ENCODE measurements at regions not wholly inside any gene's neighbourhood (a gene's known extent, or its start where the extent isn't known, plus 50 kb on each side); places are given as distances from the start of the nearest gene placed in this dataset.

DNA sequence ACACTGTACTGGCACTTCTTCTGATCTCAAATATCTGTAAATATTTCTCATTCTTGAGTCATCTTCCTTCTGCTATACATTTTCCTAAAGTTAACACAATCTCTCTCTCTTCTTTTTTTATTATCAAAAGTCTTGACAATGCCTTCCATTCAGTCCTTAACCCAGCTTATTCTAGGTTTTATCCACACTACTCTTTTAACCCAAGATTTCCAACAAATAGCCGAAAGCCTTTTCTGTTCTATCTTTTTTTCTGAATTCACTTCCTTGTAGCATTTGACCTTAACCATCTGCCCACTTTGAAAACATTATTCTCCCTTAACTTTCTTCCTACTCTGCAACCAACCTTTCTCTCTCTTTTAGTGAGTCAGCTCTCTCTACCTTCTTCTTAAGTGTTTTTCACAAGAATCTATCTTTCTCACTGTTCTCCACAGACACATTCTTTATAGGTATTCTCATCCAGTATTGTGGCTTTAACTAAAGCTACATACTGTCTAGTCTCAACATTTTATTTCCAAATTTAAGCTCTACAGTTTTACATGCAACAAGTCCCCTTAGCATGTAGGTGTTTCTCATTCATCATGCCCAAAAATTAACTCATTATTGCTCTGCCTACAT lies 915.6 kb downstream of the KCNMA1 start:
- Mint-ChIP-seq H3K4me3 (no peak overlapping the region), H3K27ac (no peak overlapping the region), H3K9me3 (peaks cover 4% of the 10 kb centered on the region), H3K27me3 (no peaks in the 10 kb centered on the region), H3K36me3 (ENCODE audit: low read depth) (no peaks in the 10 kb centered on the region), H3K4me1 (no peaks in the 10 kb centered on the region)
- no peak for DNase-seq
- intact Hi-C loops (cut with micrococcal nuclease) = no loop called here

DNA sequence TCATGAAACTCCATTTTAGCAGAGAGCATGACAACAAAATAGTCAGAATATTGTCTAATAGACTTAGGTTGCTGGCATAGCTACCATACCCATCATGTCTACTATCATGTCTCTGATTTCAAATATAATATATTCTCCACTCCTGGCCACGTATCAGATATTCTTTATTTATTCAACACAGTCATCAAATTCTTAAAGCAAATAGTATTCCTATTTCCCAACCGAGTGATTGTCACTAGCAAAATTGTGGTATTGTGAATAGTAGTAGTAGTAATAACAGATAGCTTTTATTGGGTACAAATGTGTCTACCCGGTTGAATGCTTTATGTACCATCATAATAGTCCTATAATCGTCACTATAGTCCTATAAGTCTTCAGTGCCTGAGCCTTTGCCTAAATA lies 918.6 kb downstream of the KCNMA1 start:
- H3K9me3 Mint-ChIP-seq = peaks cover 4% of the 10 kb centered on the region
- no peaks in the 10 kb centered on the region for H3K4me1 Mint-ChIP-seq
- no peak overlapping the region for H3K27ac Mint-ChIP-seq
- no peaks in the 10 kb centered on the region for H3K27me3 Mint-ChIP-seq
- no peak overlapping the region for H3K4me3 Mint-ChIP-seq
- DNase-seq = no peak
- intact Hi-C loops (cut with micrococcal nuclease) = no loop called here
- H3K36me3 Mint-ChIP-seq (ENCODE audit: low read depth) = no peaks in the 10 kb centered on the region

DNA sequence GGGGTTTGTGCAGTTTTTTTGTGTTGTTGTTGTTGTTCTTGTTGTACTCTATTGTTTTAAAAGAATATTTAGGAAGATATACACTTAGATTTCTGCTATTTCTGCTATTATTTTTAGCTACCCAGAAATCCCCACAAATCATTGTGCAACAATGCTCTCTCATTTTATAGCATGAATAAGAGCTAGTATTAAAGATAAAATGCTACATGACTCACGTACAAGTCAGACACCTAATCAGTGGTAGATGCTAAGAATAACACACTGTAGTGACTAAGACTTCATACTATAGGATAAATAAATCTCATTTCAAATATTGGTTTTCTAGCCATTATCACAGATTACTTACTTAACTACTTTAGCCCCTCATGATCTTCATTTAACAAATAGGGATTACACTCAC lies 920.5 kb downstream of the KCNMA1 start:
- DNase-seq = no peak
- intact Hi-C loops (cut with micrococcal nuclease) = no loop called here
- no peaks in the 10 kb centered on the region for H3K36me3 Mint-ChIP-seq (ENCODE audit: low read depth)
- no peaks in the 10 kb centered on the region for H3K4me1 Mint-ChIP-seq
- H3K27ac Mint-ChIP-seq = no peak overlapping the region
- peaks cover 4% of the 10 kb centered on the region for H3K9me3 Mint-ChIP-seq
- H3K4me3 Mint-ChIP-seq = no peak overlapping the region
- H3K27me3 Mint-ChIP-seq = no peaks in the 10 kb centered on the region

DNA sequence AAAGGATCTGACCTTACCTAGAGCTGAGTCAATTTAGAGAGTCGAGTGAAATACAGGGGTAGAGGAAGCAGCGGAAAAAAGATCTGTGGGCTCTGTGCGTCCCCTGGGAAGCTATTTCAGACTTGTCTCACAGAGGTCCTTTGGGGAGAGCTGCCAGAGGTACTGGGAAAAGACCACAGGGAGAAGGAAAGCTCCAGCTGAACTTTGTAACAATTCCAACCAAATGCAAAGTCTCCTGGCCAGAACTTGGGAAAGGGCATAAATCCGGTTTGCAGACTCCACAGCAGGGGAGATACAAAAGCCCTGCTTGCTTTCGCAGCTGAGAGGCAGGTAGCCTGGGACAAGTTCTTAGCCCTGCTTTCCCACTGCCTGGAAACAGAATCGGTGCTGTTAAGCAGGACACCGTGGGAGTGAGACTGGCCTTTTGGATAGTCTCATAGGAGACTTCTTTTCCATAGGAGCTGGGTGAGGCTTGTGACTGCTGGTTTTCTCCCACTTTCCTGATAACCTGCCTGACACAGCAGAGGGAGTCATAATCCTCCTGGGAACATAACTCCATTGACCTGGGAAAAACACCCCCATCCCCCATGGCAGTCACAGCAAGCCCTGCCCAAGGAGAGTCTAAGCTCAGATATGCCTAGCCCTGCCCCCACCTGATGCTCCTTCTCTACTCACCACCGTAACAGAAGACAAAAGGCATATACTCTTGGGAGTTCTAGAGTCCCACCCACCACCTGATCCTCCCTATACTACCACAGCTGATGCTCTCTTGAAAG lies 926.2 kb downstream of the KCNMA1 start:
- no peaks in the 10 kb centered on the region for H3K9me3 Mint-ChIP-seq
- H3K4me3 Mint-ChIP-seq = no peak overlapping the region
- no peak for DNase-seq
- no peaks in the 10 kb centered on the region for H3K36me3 Mint-ChIP-seq (ENCODE audit: low read depth)
- H3K27me3 Mint-ChIP-seq = no peaks in the 10 kb centered on the region
- no peaks in the 10 kb centered on the region for H3K4me1 Mint-ChIP-seq
- H3K27ac Mint-ChIP-seq = no peak overlapping the region
- intact Hi-C loops (cut with micrococcal nuclease) = no loop called here

DNA sequence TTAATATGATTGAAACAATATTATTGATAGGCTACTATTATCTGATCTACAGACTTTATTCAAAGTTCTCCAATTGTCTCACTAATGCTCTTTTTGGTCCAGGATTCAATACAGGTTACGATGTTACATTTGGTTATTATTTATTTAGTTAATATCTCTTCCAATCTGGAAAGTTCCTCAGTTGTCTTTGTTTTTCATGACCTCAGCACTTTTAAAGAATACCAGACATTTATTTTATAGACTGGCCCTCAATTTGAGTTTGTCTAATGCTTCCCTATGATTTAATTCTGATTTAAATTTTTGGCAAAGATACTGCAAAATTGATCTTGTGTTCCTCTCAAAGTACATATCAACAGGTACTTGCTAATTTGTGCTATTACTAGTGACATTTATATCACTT lies 937.4 kb downstream of the KCNMA1 start:
- Mint-ChIP-seq H3K4me3 (no peak overlapping the region), H3K27me3 (no peaks in the 10 kb centered on the region), H3K27ac (no peak overlapping the region), H3K9me3 (peaks cover 3% of the 10 kb centered on the region), H3K4me1 (no peaks in the 10 kb centered on the region), H3K36me3 (ENCODE audit: low read depth) (no peaks in the 10 kb centered on the region)
- intact Hi-C loops (cut with micrococcal nuclease) = no loop called here
- no peak for DNase-seq

DNA sequence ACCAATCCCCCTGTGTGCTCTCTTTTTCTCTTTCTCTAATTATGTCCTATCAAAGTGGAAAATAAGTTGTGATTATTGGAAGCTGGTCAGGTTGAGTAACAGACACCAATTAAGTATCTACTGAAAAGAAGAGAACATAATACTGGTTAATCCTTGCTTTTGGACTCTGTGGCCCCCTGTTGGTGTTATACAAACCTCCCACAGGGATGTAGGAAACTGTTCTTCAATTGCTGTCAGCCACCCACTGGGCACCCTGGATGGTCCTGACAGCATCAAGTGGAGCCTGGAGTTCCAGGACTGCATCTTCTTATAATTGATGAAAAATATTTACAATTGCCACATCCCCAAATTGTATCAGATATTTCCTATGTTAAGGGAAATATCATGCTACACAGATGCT lies 939.7 kb downstream of the KCNMA1 start:
- Mint-ChIP-seq H3K4me1 (no peaks in the 10 kb centered on the region), H3K36me3 (ENCODE audit: low read depth) (no peaks in the 10 kb centered on the region), H3K4me3 (no peak overlapping the region), H3K9me3 (peaks cover 3% of the 10 kb centered on the region), H3K27ac (no peak overlapping the region), H3K27me3 (no peaks in the 10 kb centered on the region)
- no peak for DNase-seq
- intact Hi-C loops (cut with micrococcal nuclease) = no loop called here

DNA sequence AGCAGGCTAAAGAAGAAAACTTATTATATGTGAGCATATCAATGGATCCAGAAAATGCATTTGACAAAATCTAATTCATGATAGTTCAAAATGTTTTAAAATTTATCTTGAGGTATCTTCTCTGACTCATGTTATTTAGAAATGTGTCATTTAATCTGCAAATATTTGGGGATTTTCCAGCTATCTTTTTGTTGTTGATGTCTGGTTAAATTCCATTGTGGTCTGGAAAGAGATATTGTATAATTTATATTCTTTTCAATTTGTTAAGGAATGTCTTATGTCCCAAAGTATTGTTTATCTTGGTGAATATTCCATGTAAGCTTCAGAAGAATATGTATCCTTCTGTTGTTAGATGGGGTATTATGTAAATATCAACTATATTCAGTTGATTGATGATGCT lies 942.5 kb downstream of the KCNMA1 start:
- H3K27ac Mint-ChIP-seq = no peak overlapping the region
- no peaks in the 10 kb centered on the region for H3K36me3 Mint-ChIP-seq (ENCODE audit: low read depth)
- H3K9me3 Mint-ChIP-seq = no peaks in the 10 kb centered on the region

DNA sequence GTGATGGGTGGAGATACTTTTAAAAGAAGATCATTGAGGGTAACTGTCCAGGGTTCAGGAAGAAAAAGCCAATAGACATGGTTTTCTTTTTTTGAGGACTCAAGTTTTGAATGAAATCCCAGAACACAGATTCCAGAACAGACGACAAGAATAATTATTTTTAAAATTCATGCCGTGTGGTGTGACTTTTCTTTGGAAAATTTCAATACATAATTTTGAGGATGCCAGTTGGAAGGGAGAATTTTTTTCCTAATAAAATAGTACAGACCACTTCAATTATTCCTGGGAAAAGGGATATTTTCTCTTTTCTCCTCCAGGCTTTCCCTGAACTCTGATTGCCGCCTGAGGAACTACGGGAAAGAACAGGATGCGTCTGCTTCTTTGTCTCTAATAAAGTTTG lies 951.4 kb downstream of the KCNMA1 start:
- Mint-ChIP-seq H3K4me3 (no peak overlapping the region), H3K27me3 (no peaks in the 10 kb centered on the region), H3K9me3 (peaks cover 5% of the 10 kb centered on the region), H3K27ac (no peak overlapping the region), H3K36me3 (ENCODE audit: low read depth) (no peaks in the 10 kb centered on the region), H3K4me1 (no peaks in the 10 kb centered on the region)
- intact Hi-C loops (cut with micrococcal nuclease) = no loop called here
- no peak for DNase-seq

More for the DNA sequence above, 942.5 kb downstream of the KCNMA1 start:
- Mint-ChIP-seq H3K4me1 (no peaks in the 10 kb centered on the region), H3K27me3 (no peaks in the 10 kb centered on the region), H3K4me3 (no peak overlapping the region)
- intact Hi-C loops (cut with micrococcal nuclease) = no loop called here
- no peak for DNase-seq

DNA sequence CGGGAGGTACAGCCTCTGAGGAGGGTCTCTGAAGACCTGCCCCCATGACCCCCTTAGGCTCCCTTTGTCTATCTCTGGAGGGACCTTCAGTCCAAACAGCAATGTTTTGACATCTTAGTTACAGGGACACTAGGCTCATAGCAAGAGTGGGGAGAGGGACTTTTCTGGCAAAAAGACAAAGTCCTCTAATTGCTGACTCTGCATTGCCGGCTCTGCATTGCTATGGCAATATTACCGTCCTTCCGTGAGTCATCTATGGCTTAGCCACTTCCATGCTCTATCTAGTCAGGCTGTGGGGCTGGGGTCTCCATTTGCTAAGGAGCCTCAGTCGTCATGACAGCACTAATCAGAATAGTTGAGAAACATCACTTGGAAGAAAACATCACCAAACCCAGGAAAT lies 952.6 kb downstream of the KCNMA1 start:
- no peaks in the 10 kb centered on the region for H3K4me1 Mint-ChIP-seq
- peaks cover 5% of the 10 kb centered on the region for H3K9me3 Mint-ChIP-seq
- H3K27ac Mint-ChIP-seq = no peak overlapping the region
- H3K4me3 Mint-ChIP-seq = no peak overlapping the region
- intact Hi-C loops (cut with micrococcal nuclease) = no loop called here
- H3K36me3 Mint-ChIP-seq (ENCODE audit: low read depth) = no peaks in the 10 kb centered on the region
- no peak for DNase-seq
- H3K27me3 Mint-ChIP-seq = no peaks in the 10 kb centered on the region

DNA sequence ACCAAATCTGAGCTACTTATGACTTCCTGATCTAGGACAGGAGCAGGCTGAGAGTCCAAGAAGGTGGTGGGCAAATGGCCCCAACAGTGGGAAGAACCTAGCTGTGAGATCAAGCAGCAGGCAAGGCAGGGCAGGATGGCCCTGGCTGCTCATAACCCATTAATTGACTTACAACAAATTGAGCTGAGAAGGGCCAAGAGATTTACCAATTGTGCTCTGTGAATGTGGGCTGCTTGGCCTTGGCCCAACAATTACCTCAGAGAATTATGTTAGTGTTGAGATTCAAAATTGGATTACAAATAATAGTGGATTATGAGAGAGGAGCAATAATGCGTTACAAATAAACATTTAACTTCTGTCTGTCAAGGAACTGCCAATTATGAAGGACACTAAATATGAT lies 956.5 kb downstream of the KCNMA1 start:
- Mint-ChIP-seq H3K4me3 (no peak overlapping the region), H3K27ac (no peak overlapping the region), H3K36me3 (ENCODE audit: low read depth) (no peaks in the 10 kb centered on the region), H3K4me1 (no peaks in the 10 kb centered on the region), H3K27me3 (no peaks in the 10 kb centered on the region), H3K9me3 (no peaks in the 10 kb centered on the region)
- DNase-seq = no peak
- intact Hi-C loops (cut with micrococcal nuclease) = no loop called here

DNA sequence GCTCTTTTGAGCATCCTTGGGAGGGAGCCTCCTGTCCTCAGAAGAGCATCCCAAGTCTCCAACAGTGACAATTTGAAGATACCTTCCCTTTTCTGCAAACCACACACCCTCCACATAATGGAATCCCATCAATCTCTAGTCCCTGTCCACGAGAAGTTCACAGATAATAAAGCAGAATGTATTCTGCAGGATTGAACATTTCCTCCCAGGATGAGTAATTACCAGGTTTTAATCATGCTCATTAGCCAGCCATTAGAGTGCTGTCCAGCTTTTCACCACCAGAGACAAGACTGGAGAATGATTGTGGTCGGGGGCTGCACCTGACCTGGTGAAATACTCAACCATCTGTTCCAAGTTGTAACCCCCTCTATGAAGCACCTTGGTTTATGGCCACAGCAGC lies 958.6 kb downstream of the KCNMA1 start:
- no peak overlapping the region for H3K4me3 Mint-ChIP-seq

DNA sequence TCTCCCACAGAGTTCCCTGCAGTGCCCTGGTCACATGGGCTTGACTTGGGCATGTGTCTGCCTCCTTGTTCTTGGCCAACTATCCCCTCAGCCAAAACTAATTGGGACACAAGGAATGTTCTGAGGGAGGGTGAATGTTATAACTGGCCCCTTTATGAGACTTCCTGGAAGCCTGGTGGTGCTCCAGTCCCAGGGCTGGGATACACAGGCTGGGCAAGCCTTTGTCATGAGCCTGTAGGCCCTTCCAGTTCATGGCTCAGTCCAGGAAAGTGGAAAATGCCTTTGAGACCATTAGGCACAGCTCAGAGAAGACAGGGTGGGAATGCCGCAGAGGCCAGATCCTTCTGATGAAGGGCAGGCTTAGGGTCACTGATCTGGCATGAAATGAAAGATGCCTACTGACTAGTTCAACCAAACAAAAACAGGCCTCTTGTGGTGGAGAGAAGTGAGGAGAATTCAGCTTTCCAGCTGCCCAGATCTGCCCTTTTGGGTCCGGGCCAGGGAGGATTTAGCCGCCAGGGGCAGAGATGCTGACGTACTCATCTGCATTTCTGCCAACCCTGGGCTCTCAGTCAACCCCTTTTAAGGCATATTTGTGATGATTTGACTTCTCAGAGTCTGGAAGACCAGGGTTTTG lies 961.5 kb downstream of the KCNMA1 start:
- Mint-ChIP-seq H3K36me3 (ENCODE audit: low read depth) (no peaks in the 10 kb centered on the region), H3K9me3 (no peaks in the 10 kb centered on the region), H3K4me3 (no peak overlapping the region), H3K4me1 (no peaks in the 10 kb centered on the region), H3K27ac (no peak overlapping the region), H3K27me3 (no peaks in the 10 kb centered on the region)
- no peak for DNase-seq
- intact Hi-C loops (cut with micrococcal nuclease) = no loop called here

More for the DNA sequence above, 958.6 kb downstream of the KCNMA1 start:
- H3K4me1 Mint-ChIP-seq = no peaks in the 10 kb centered on the region
- no peaks in the 10 kb centered on the region for H3K9me3 Mint-ChIP-seq
- intact Hi-C loops (cut with micrococcal nuclease) = no loop called here
- H3K36me3 Mint-ChIP-seq (ENCODE audit: low read depth) = no peaks in the 10 kb centered on the region
- no peaks in the 10 kb centered on the region for H3K27me3 Mint-ChIP-seq
- H3K27ac Mint-ChIP-seq = no peak overlapping the region
- no peak for DNase-seq

DNA sequence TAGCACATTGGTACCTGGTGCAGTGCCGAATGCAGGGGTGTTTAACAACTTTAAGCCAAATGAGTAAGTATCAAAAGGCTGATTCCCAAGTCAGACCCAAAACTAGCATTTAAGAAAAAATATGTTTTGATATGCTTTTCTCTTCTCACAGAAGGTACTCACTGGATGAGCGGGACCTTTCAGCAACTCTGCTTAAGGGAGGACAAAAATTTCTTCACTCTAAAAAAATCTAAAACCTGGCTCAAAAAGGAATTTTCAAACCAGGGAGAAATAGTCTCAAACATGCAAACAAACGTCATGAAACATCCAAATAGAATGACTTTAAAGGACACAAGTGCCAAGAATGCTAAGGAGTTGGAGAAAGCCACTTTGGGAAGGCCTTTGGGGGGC lies 962.1 kb downstream of the KCNMA1 start:
- Mint-ChIP-seq H3K4me3 (no peak overlapping the region), H3K4me1 (no peaks in the 10 kb centered on the region), H3K27ac (no peak overlapping the region), H3K27me3 (no peaks in the 10 kb centered on the region), H3K9me3 (no peaks in the 10 kb centered on the region), H3K36me3 (ENCODE audit: low read depth) (no peaks in the 10 kb centered on the region)
- intact Hi-C loops (cut with micrococcal nuclease) = no loop called here
- no peak for DNase-seq

DNA sequence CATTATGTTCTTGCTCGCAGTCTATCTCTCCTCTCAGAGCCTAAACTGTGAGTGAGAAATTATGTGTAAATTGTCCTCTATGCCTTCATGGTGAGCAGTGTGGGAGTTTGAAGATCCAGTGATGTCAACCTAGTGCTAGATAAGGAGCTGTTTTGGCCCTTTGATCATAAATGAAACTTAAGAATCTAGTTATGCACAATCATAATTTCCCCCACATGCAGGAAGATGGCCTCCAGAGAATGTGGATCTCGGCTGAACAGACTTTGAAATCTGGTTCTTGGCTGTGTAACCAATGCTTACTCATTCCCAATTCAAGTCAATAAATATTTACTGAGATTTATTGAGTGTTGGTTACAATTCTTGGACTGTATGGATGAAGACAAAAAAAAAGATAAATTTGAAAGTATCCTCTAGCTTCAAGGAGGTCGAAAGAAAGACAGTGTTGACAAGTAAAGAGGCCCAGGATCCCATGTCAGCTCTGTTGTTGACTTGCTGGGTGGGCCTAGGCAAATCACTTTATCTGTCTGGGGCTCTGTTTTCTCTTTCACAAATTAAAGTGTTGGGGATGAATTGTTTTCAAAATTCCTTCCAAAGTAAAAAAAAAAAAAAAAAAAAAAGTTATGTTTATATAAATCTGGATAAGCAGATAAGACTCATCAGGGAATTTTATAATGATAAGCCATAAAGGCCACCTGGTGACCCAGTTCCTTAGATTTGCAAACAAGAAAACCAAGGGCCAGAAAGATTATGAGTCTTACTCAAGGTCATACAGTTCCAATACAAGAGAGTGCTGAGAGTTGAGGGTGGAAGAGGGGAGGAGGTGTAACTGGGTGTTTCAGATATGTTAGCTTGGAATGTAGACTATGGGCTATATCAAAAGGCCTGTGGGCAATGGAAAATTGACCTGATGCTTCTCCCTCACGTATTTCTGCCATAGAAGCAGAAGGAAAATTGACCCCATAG lies 969.9 kb downstream of the KCNMA1 start:
- DNase-seq = no peak
- no peaks in the 10 kb centered on the region for H3K9me3 Mint-ChIP-seq
- intact Hi-C loops (cut with micrococcal nuclease) = no loop called here
- H3K27me3 Mint-ChIP-seq = no peaks in the 10 kb centered on the region
- no peak overlapping the region for H3K4me3 Mint-ChIP-seq
- no peaks in the 10 kb centered on the region for H3K36me3 Mint-ChIP-seq (ENCODE audit: low read depth)
- no peaks in the 10 kb centered on the region for H3K4me1 Mint-ChIP-seq
- no peak overlapping the region for H3K27ac Mint-ChIP-seq
